OCI-LY3 (cell line): ENCODE measurements at regions not wholly inside any gene's neighbourhood (a gene's known extent, or its start where the extent isn't known, plus 50 kb on each side); places are given as distances from the start of the nearest gene placed in this dataset.

Source experiments
- CTCF ChIP-seq: fragments of 200-600, 300-600 bp; sonication (generic); IDR thresholded peaks from 2 replicates; pipeline ENCODE4 v1.5.1; 2014; ENCODE audit warnings: antibody characterized with exemption, low read length, low read depth
- EZH2phosphoT487 ChIP-seq: fragments of 200-600 bp; shearing (Covaris generic); IDR thresholded peaks from 2 replicates; pipeline ENCODE4 v1.6.1; 2018; ENCODE audit warnings: antibody characterized with exemption, mixed run types, low read depth

- 0 out of 2 replicates have a peak, but pooled peaks have one; percentile 20 for TF ChIP-seq CTCF
- no peak for TF ChIP-seq EZH2phosphoT487
Measured at GRCh38 chr11:32215157-32215556, 124.3 kb downstream of the RCN1 start.
